Keratinocyte (primary cell): ENCODE measurements at regions not wholly inside any gene's neighbourhood (a gene's known extent, or its start where the extent isn't known, plus 50 kb on each side); places are given as distances from the start of the nearest gene placed in this dataset.

Experiments used
- DNase-seq: peaks from one replicate; pipeline ENCODE4 v3.0.0-alpha.2; 2011; ENCODE audit warnings: low read depth, missing footprints, low spot score
- FAIRE-seq: peaks from 2 replicates; lab custom pipeline; 2011; peaks lifted over from hg19 to GRCh38; lab: Jason Lieb, UNC
- H2AFZ ChIP-seq: 2 replicates; pipeline ENCODE4 v1.6.0; 2012; ENCODE audit warnings: low read length, control low read depth, inconsistent platforms; ENCODE audit not compliant: control insufficient read depth
- H3K27ac ChIP-seq: 2 replicates; pipeline ENCODE4 v1.5.1; 2011; ENCODE audit warnings: low read length; ENCODE audit not compliant: control insufficient read depth, insufficient read depth
- H3K27me3 ChIP-seq: 3 replicates; pipeline ENCODE4 v1.6.0; 2011; ENCODE audit warnings: low read length; ENCODE audit not compliant: control insufficient read depth, insufficient read depth; ENCODE audit errors: extremely low read depth
- H3K36me3 ChIP-seq, 2 experiments: 2 replicates in 1 of 2; 3 replicates in 1 of 2; pipeline ENCODE4 v1.5.1; 2011; ENCODE audit warnings: low read length in 2 of 2, mild to moderate bottlenecking in 1 of 2; ENCODE audit not compliant: control insufficient read depth in 2 of 2, insufficient read depth in 2 of 2; ENCODE audit errors: extremely low read depth in 1 of 2
- H3K4me1 ChIP-seq: 3 replicates; pipeline ENCODE4 v1.5.1; 2011; ENCODE audit warnings: low read length; ENCODE audit not compliant: control insufficient read depth, insufficient read depth; ENCODE audit errors: extremely low read depth
- H3K4me2 ChIP-seq: 3 replicates; pipeline ENCODE4 v1.6.0; 2011; ENCODE audit warnings: low read depth, low read length; ENCODE audit not compliant: control insufficient read depth, insufficient read depth; ENCODE audit errors: extremely low read depth
- H3K4me3 ChIP-seq, 3 experiments: fragments of 200-600 bp in 1 of 3; sonication (generic) in 1 of 3; 2 replicates in 2 of 3; 3 replicates in 1 of 3; pipeline ENCODE4 v1.5.1; 2011 to 2016; ENCODE audit warnings: low read length in 3 of 3, mild to moderate bottlenecking in 3 of 3, control low read depth in 2 of 3, inconsistent platforms in 1 of 3, low read depth in 1 of 3, mixed read lengths in 1 of 3, mixed run types in 1 of 3, moderate library complexity in 1 of 3; ENCODE audit not compliant: control insufficient read depth in 2 of 3, insufficient read depth in 2 of 3; ENCODE audit errors: extremely low read depth in 1 of 3
- H3K79me2 ChIP-seq: 2 replicates; pipeline ENCODE4 v1.6.0; 2012; ENCODE audit warnings: low read length; ENCODE audit not compliant: control insufficient read depth, insufficient read depth
- H3K9ac ChIP-seq: 3 replicates; pipeline ENCODE4 v1.6.0; 2011; ENCODE audit warnings: low read length; ENCODE audit not compliant: control insufficient read depth, insufficient read depth; ENCODE audit errors: extremely low read depth
- H3K9me1 ChIP-seq: 3 replicates; pipeline ENCODE4 v1.6.0; 2011; ENCODE audit warnings: low read length; ENCODE audit not compliant: control insufficient read depth, insufficient read depth; ENCODE audit errors: extremely low read depth
- H3K9me3 ChIP-seq: 2 replicates; pipeline ENCODE4 v1.5.1; 2012; ENCODE audit warnings: low read depth, low read length; ENCODE audit not compliant: control insufficient read depth
- H4K20me1 ChIP-seq: 3 replicates; pipeline ENCODE4 v1.6.0; 2011; ENCODE audit warnings: low read length; ENCODE audit not compliant: control insufficient read depth, insufficient read depth; ENCODE audit errors: extremely low read depth
- CTCF ChIP-seq, 3 experiments: IDR thresholded peaks in 1 of 3; conservative IDR thresholded peaks in 1 of 3; optimal IDR thresholded peaks in 1 of 3; 2 replicates in 2 of 3; 3 replicates in 1 of 3; pipeline versions ENCODE3 to v1.5.1; 2011; ENCODE audit warnings: low read length in 3 of 3, mild to moderate bottlenecking in 3 of 3, moderate library complexity in 2 of 3, control low read depth in 1 of 3, inconsistent platforms in 1 of 3; ENCODE audit not compliant: insufficient read depth in 2 of 3; ENCODE audit errors: extremely low read depth in 1 of 3
- EZH2 ChIP-seq: IDR thresholded peaks from one replicate; pipeline ENCODE4 v1.6.1; 2012; ENCODE audit warnings: inconsistent platforms, mild to moderate bottlenecking, low read length, moderate library complexity
- dilution Hi-C: fragments of 300-500 bp; cut with MboI; formaldehyde crosslinking; loops from one replicate; pipeline ENCODE4 v1.7.0; 2020; ENCODE audit warnings: low sequenced_read_pairs; ENCODE audit not compliant: extremely low pct_ligation_motif_present

GRCh38 chr6:137692806-137693205 lies 174.3 kb upstream of the TNFAIP3 start:
- no peaks in the 10 kb centered on the region for H3K36me3 ChIP-seq
- DNase-seq (no peak), FAIRE-seq (no peak)
- H3K4me3 ChIP-seq = no peak overlapping the region
- H3K27me3 ChIP-seq = no peaks in the 10 kb centered on the region
- H4K20me1 ChIP-seq = no peaks in the 10 kb centered on the region
- no peaks in the 10 kb centered on the region for H3K9me3 ChIP-seq
- no peak for TF ChIP-seq EZH2
- TF ChIP-seq CTCF (optimal IDR thresholded peaks at IDR 0.05 in 1 of 3, IDR thresholded peaks at IDR 0.05 in 1 of 3, conservative IDR thresholded peaks at IDR 0.05 in 1 of 3; ENCODE audit: extremely low read depth in 1 of 3, insufficient read depth in 2 of 3, low read length in 3 of 3) = no peak
- no peak overlapping the region for H3K4me2 ChIP-seq
- dilution Hi-C loops = no loop called here
- no peaks in the 10 kb centered on the region for H3K79me2 ChIP-seq
- no peak overlapping the region for H3K9ac ChIP-seq
- H2AFZ ChIP-seq = no peak overlapping the region
- no peaks in the 10 kb centered on the region for H3K9me1 ChIP-seq
- peaks cover 11% of the 10 kb centered on the region for H3K4me1 ChIP-seq
- no peak overlapping the region for H3K27ac ChIP-seq

DNA sequence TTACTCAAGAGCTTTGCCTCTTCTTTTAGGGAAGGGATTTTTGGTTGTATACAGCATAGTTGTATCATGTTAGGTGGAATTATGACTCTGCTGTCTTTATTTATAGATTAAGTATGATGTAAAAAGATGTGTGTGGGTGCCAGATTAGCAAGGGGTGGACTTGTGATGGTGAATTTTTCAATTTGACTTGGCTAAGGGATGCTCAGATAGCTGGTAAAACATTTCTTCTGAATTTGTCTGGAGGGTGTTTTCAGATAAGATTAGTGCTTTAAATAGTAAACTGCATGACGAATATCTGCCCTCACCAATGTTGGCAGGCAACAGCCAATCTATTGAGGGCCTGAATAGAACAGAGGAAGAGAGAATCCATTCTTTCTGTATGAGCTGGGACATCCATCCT lies 173.3 kb upstream of the TNFAIP3 start:
- FAIRE-seq (no peak), DNase-seq (no peak)
- H3K36me3 ChIP-seq = no peaks in the 10 kb centered on the region
- no peak overlapping the region for H3K4me2 ChIP-seq
- TF ChIP-seq EZH2 (no peak), CTCF (optimal IDR thresholded peaks at IDR 0.05 in 1 of 3, IDR thresholded peaks at IDR 0.05 in 1 of 3, conservative IDR thresholded peaks at IDR 0.05 in 1 of 3; ENCODE audit: extremely low read depth in 1 of 3, insufficient read depth in 2 of 3, low read length in 3 of 3) (no peak)
- no peaks in the 10 kb centered on the region for H3K27me3 ChIP-seq
- dilution Hi-C loops = no loop called here
- no peaks in the 10 kb centered on the region for H3K79me2 ChIP-seq
- no peaks in the 10 kb centered on the region for H3K9me3 ChIP-seq
- no peak overlapping the region for H2AFZ ChIP-seq
- H3K9ac ChIP-seq = no peak overlapping the region
- H3K4me3 ChIP-seq = no peak overlapping the region
- H3K9me1 ChIP-seq = no peaks in the 10 kb centered on the region
- H4K20me1 ChIP-seq = no peaks in the 10 kb centered on the region
- H3K27ac ChIP-seq = no peak overlapping the region
- peaks cover 11% of the 10 kb centered on the region for H3K4me1 ChIP-seq
